Right lobe of liver (tissue), 6 donors: ENCODE measurements at regions not wholly inside any gene's neighbourhood (a gene's known extent, or its start where the extent isn't known, plus 50 kb on each side); places are given as distances from the start of the nearest gene placed in this dataset.

Experiments
- ATAC-seq, 4 donors: fragments of 200-7000 bp; cut with Tn5 transposase; one replicate each; pipeline ENCODE4 v1.9.1; 2020; ENCODE audit warnings: mild to moderate bottlenecking in 4 of 4, moderate library complexity in 4 of 4
- DNase-seq, 3 donors: peaks; one replicate each; pipeline ENCODE4 v3.0.0-alpha.2; 2020
- H3K27ac ChIP-seq, 3 donors: fragments of 200-600 bp; one replicate each; pipeline ENCODE4 v1.8.0; 2022
- H3K27me3 ChIP-seq, 2 donors: fragments of 200-600 bp; one replicate each; pipeline ENCODE4 v1.8.0; 2022
- H3K36me3 ChIP-seq, 4 donors: fragments of 200-600 bp; sonication (generic) in 1 of 4; one replicate each; pipeline versions ENCODE4 v1.5.1 to v1.8.0; 2017 to 2022; ENCODE audit warnings: control low read depth in 1 of 4
- H3K4me1 ChIP-seq, 4 donors: fragments of 200-600 bp; sonication (generic) in 1 of 4; one replicate each; pipeline versions ENCODE4 v1.5.1 to v1.8.0; 2017 to 2022; ENCODE audit warnings: control low read depth in 1 of 4
- H3K4me3 ChIP-seq, 3 donors: fragments of 200-600 bp; one replicate each; pipeline ENCODE4 v1.8.0; 2022
- H3K9me3 ChIP-seq, 4 donors: fragments of 200-600 bp; sonication (generic) in 1 of 4; one replicate each; pipeline versions ENCODE4 v1.5.1 to v1.8.0; 2017 to 2022; ENCODE audit warnings: control low read depth in 1 of 4
- CTCF ChIP-seq, 4 donors: fragments of 200-600 bp in 3 of 4; fragments of 450-650 bp in 1 of 4; IDR thresholded peaks; one replicate each; pipeline versions ENCODE4 v1.5.1 to v1.8.0; 2016 to 2022; ENCODE audit warnings: antibody characterized with exemption in 4 of 4, mild to moderate bottlenecking in 2 of 4
- POLR2A ChIP-seq: fragments of 450-650 bp; IDR thresholded peaks from one replicate; pipeline ENCODE4 v1.6.1; 2017; ENCODE audit warnings: antibody characterized with exemption, mild to moderate bottlenecking
- WGBS: methylation state at CpG from one replicate; pipeline ENCODE4 v1.1.6; 2018; ENCODE audit warnings: low coverage, low lambda C conversion rate; ENCODE audit not compliant: insufficient coverage; ENCODE audit errors: missing lambda C conversion rate; 5-methylcytosine and 5-hydroxymethylcytosine counted together
- intact Hi-C, 2 donors: fragments of 100-400 bp; cut with DNase I; formaldehyde crosslinking; loops; one replicate each; pipeline versions ENCODE4 v1.11.2 to v1.14.1; 2022
- donor health status: DM: no; HTN: yes; CAD: no.
- donor health status: DM: no; HTN: no; CAD: no.
- donor health status: DM: no; HTN: no; CAD: no.
- donor health status: DM: no; HTN: yes; CAD: no.
- donor health status: DM: no; HTN: yes; CAD: no.

- DNase-seq = no peak
- no peak for ATAC-seq
- peak overlapping the region in 1 of 3 donors; percentile 86 for H3K27ac ChIP-seq
- intact Hi-C loops = loop anchor here in 1 of 2 donors (5.0 to 10.0 kb wide), 4 partner anchors 82 to 365 kb away; partner anchors contain the start of genes SSBP3 and TTC22
- 14% methylated on average over 8 of the region's 10 CpGs for WGBS
- H3K4me1 ChIP-seq = peaks cover 0 to 19% (median 8%) of the 10 kb centered on the region in 4 donors
- peak overlapping the region; percentile 57 to 59 (median 57) for H3K4me3 ChIP-seq
- no peaks in the 10 kb centered on the region for H3K36me3 ChIP-seq
- H3K9me3 ChIP-seq = no peaks in the 10 kb centered on the region
- TF ChIP-seq POLR2A (no peak), CTCF (IDR thresholded peaks at IDR 0.05) (peak in 1 of 4 donors; percentile 3)
- H3K27me3 ChIP-seq = no peaks in the 10 kb centered on the region
Measured at GRCh38 chr1:54489627-54490250, 58.3 kb upstream of the ACOT11 start.

- DNase-seq = peak; percentile 82 to 83 (median 83)
- no peaks in the 10 kb centered on the region for H3K9me3 ChIP-seq
- H3K4me3 ChIP-seq = peak overlapping the region; percentile 57 to 59 (median 57)
- H3K4me1 ChIP-seq = peaks cover 0 to 19% (median 8%) of the 10 kb centered on the region in 4 donors
- intact Hi-C loops = loop anchor here in 1 of 2 donors (5.0 to 10.0 kb wide), 3 partner anchors 82 to 364 kb away; partner anchors contain the start of gene SSBP3
- ATAC-seq = peak; percentile 70 to 80 (median 74)
- H3K36me3 ChIP-seq = no peaks in the 10 kb centered on the region
- H3K27ac ChIP-seq = peak overlapping the region; percentile 60 to 86 (median 85)
- TF ChIP-seq CTCF (IDR thresholded peaks at IDR 0.05) (peak; percentile 96 to 98 (median 97)), POLR2A (no peak)
- no peaks in the 10 kb centered on the region for H3K27me3 ChIP-seq
- WGBS = 3% methylated on average over 19 of the region's 51 CpGs
Measured at GRCh38 chr1:54488779-54489626, 59.0 kb upstream of the ACOT11 start.

- Histone ChIP-seq H3K4me1 (peaks cover 0 to 19% (median 8%) of the 10 kb centered on the region in 4 donors), H3K9me3 (no peaks in the 10 kb centered on the region), H3K27me3 (no peaks in the 10 kb centered on the region), H3K27ac (peak overlapping the region; percentile 60 to 86 (median 85)), H3K36me3 (no peaks in the 10 kb centered on the region), H3K4me3 (peak overlapping the region; percentile 57 to 59 (median 57))
- ATAC-seq (peak; percentile 71 to 84 (median 82)), DNase-seq (peak; percentile 91 to 95 (median 92))
- intact Hi-C loops = loop anchor here in 1 of 2 donors (5.0 to 10.0 kb wide), 3 partner anchors 81 to 363 kb away; partner anchors contain the start of gene SSBP3
- TF ChIP-seq POLR2A (no peak), CTCF (IDR thresholded peaks at IDR 0.05) (peak in 2 of 4 donors; percentile 6 to 13)
- 0% methylated on average over 15 of the region's 62 CpGs for WGBS
Measured at GRCh38 chr1:54488065-54488750, 59.8 kb upstream of the ACOT11 start.

- Histone ChIP-seq H3K27ac (peak overlapping the region; percentile 60 to 86 (median 85)), H3K27me3 (no peaks in the 10 kb centered on the region), H3K9me3 (no peaks in the 10 kb centered on the region), H3K4me1 (peaks cover 0 to 19% (median 8%) of the 10 kb centered on the region in 4 donors), H3K36me3 (no peaks in the 10 kb centered on the region), H3K4me3 (peak overlapping the region; percentile 57 to 59 (median 57))
- peak; percentile 53 to 75 (median 75) for DNase-seq
- no peak for TF ChIP-seq CTCF (IDR thresholded peaks at IDR 0.05)
- TF ChIP-seq POLR2A = no peak
- WGBS = 9% methylated on average over 12 of the region's 21 CpGs
- intact Hi-C loops = loop anchor here in 1 of 2 donors (5.0 to 10.0 kb wide), 3 partner anchors 80 to 363 kb away; partner anchors contain the start of gene SSBP3
- ATAC-seq = peak; percentile 30 to 57 (median 34)
Measured at GRCh38 chr1:54487571-54488050, 60.4 kb upstream of the ACOT11 start.
